MM.1S (cell line): ENCODE measurements at regions not wholly inside any gene's neighbourhood (a gene's known extent, or its start where the extent isn't known, plus 50 kb on each side); places are given as distances from the start of the nearest gene placed in this dataset.

Experiments
- EZH2 ChIP-seq: fragments of 300-600 bp; sonication (generic); optimal IDR thresholded peaks from 2 replicates; pipeline ENCODE3; 2017; ENCODE audit warnings: low read depth, mild to moderate bottlenecking, antibody characterized with exemption, low read length, mixed read lengths
- TF ChIP-seq, protein P1 (sequence below): fragments of 300-600 bp; sonication (generic); IDR thresholded peaks from 2 replicates; pipeline ENCODE4 v1.5.1; 2016; ENCODE audit warnings: antibody characterized with exemption, low read length, mixed read lengths

DNA sequence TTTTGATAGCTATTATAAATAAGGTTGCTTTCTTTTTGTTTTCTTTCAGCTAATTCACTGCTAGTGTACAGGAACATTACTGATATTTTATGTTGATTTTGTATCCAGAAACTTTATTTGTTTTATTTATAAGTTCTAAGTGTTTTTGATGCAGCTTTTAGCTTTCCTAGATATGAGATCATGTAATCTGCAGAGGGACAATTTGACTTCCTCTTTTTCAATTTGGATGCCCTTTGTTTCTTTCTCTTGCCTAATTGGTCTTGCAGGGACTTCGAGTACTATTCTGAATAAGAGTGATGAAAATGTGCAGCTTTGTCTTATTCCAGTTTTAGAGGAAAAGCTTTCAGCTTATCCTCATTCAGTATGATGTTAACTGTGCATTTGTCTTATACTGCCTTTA is 643.4 kb upstream of the CDH2 start:
- TF ChIP-seq, protein P1, sequence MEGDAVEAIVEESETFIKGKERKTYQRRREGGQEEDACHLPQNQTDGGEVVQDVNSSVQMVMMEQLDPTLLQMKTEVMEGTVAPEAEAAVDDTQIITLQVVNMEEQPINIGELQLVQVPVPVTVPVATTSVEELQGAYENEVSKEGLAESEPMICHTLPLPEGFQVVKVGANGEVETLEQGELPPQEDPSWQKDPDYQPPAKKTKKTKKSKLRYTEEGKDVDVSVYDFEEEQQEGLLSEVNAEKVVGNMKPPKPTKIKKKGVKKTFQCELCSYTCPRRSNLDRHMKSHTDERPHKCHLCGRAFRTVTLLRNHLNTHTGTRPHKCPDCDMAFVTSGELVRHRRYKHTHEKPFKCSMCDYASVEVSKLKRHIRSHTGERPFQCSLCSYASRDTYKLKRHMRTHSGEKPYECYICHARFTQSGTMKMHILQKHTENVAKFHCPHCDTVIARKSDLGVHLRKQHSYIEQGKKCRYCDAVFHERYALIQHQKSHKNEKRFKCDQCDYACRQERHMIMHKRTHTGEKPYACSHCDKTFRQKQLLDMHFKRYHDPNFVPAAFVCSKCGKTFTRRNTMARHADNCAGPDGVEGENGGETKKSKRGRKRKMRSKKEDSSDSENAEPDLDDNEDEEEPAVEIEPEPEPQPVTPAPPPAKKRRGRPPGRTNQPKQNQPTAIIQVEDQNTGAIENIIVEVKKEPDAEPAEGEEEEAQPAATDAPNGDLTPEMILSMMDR, result no peak
- TF ChIP-seq EZH2, result no peak
